ENCODE measurements at regions not wholly inside any gene's neighbourhood (a gene's known extent, or its start where the extent isn't known, plus 50 kb on each side); places are given as distances from the start of the nearest gene placed in this dataset.

GRCh38 chr1:116253566-116254382, 119.3 kb upstream of the ATP1A1 start:
- no peaks in the 10 kb centered on the region for H3K36me3 ChIP-seq (replicated peaks in 1 of 2; ENCODE audit: control insufficient read depth in 1 of 2, insufficient read depth in 2 of 2, low read length in 2 of 2)
- FAIRE-seq (no peak), ATAC-seq (no peak), DNase-seq (ENCODE audit: low spot score) (no peak)
- no peak overlapping the region for H3K9ac ChIP-seq (ENCODE audit: insufficient read depth, low read depth, low read length)
- no peaks in the 10 kb centered on the region for H4K20me1 ChIP-seq (ENCODE audit: insufficient read depth, low read length)
- no peak overlapping the region for H2AFZ ChIP-seq (ENCODE audit: low read length)
- no peak overlapping the region for H3K27ac ChIP-seq (ENCODE audit: extremely low read length, insufficient read depth, low read length)
- H3K9me3 ChIP-seq (ENCODE audit: low read length) = no peaks in the 10 kb centered on the region
- ChIA-PET CTCF (ENCODE audit: low intra/inter-chr PET ratio, low total read pairs) (no interaction called here), POLR2A (no interaction called here)
- BruUV-seq (replicated peaks) = no TSS peak
- in situ Hi-C loops (cut with HindIII; ENCODE audit: extremely low pct_ligation_motif_present, low pct_unique_long_range_greater_than_20kb) = loop anchor here (25.0 kb wide), 1 partner anchor 91 kb away; no protein-coding TSS in a partner anchor
- no peak overlapping the region for H3K4me2 ChIP-seq (ENCODE audit: low read depth, low read length)
- H3K79me2 ChIP-seq (ENCODE audit: insufficient read depth, low read length) = no peaks in the 10 kb centered on the region
- peaks cover 0 to 17% of the 10 kb centered on the region in 2 experiments; a peak in 1 of 5 replicates for H3K27me3 ChIP-seq (ENCODE audit: control insufficient read depth in 1 of 2, insufficient read depth in 2 of 2, low read length in 2 of 2)
- H3K4me1 ChIP-seq (ENCODE audit: insufficient read depth, low read length) = peaks cover 4% of the 10 kb centered on the region; the same call in 1 of the 2 replicates
- 25% methylated on average over 5 of the region's 5 CpGs for WGBS (ENCODE audit: low lambda C conversion rate)
- no peak overlapping the region for H3K4me3 ChIP-seq (replicated peaks in 1 of 3; ENCODE audit: insufficient read depth in 1 of 3, low read depth in 2 of 3, low read length in 3 of 3)
- no peak for TF ChIP-seq ZXDC (CRISPR knock-in tag; IDR thresholded peaks at IDR 0.05)
- TF ChIP-seq ZBTB7A (CRISPR knock-in tag; IDR thresholded peaks at IDR 0.05) = no peak
- no peak for TF ChIP-seq TRIM24 (CRISPR knock-in tag; IDR thresholded peaks at IDR 0.05)
- intact Hi-C loops (cut with micrococcal nuclease; ENCODE audit: unreplicated experiment) = no loop called here

- H3K4me2 ChIP-seq (ENCODE audit: low read depth, low read length) = no peak overlapping the region
- no peak overlapping the region for H3K9ac ChIP-seq (ENCODE audit: insufficient read depth, low read depth, low read length)
- no peak for ATAC-seq
- BruUV-seq (replicated peaks) = no TSS peak
- H4K20me1 ChIP-seq (ENCODE audit: insufficient read depth, low read length) = no peaks in the 10 kb centered on the region
- ChIA-PET POLR2A (no interaction called here), CTCF (ENCODE audit: low intra/inter-chr PET ratio, low total read pairs) (no interaction called here)
- H3K9me3 ChIP-seq (ENCODE audit: low read length) = no peaks in the 10 kb centered on the region
- 33% methylated on average over 1 of the region's 1 CpG for WGBS (ENCODE audit: low lambda C conversion rate)
- H3K4me3 ChIP-seq (replicated peaks in 1 of 3; ENCODE audit: insufficient read depth in 1 of 3, low read depth in 2 of 3, low read length in 3 of 3) = no peak overlapping the region
- in situ Hi-C loops (cut with HindIII; ENCODE audit: extremely low pct_ligation_motif_present, low pct_unique_long_range_greater_than_20kb) (loop anchor here (25.0 kb wide), 1 partner anchor 92 kb away; no protein-coding TSS in a partner anchor), intact Hi-C loops (cut with micrococcal nuclease; ENCODE audit: unreplicated experiment) (no loop called here)
- DNase-seq (ENCODE audit: low spot score) = no peak
- no peak for FAIRE-seq
- TF ChIP-seq, protein P1, sequence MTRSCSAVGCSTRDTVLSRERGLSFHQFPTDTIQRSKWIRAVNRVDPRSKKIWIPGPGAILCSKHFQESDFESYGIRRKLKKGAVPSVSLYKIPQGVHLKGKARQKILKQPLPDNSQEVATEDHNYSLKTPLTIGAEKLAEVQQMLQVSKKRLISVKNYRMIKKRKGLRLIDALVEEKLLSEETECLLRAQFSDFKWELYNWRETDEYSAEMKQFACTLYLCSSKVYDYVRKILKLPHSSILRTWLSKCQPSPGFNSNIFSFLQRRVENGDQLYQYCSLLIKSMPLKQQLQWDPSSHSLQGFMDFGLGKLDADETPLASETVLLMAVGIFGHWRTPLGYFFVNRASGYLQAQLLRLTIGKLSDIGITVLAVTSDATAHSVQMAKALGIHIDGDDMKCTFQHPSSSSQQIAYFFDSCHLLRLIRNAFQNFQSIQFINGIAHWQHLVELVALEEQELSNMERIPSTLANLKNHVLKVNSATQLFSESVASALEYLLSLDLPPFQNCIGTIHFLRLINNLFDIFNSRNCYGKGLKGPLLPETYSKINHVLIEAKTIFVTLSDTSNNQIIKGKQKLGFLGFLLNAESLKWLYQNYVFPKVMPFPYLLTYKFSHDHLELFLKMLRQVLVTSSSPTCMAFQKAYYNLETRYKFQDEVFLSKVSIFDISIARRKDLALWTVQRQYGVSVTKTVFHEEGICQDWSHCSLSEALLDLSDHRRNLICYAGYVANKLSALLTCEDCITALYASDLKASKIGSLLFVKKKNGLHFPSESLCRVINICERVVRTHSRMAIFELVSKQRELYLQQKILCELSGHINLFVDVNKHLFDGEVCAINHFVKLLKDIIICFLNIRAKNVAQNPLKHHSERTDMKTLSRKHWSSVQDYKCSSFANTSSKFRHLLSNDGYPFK (CRISPR knock-in tag; IDR thresholded peaks at IDR 0.05; ENCODE audit: borderline replicate concordance) = no peak
- no peak for TF ChIP-seq HMGXB4 (CRISPR knock-in tag; IDR thresholded peaks at IDR 0.05; ENCODE audit: borderline replicate concordance in 1 of 2, low read depth in 1 of 2)
- TF ChIP-seq RARG (CRISPR knock-in tag; IDR thresholded peaks at IDR 0.05; ENCODE audit: low read depth) = no peak
- no peak overlapping the region for H3K27ac ChIP-seq (ENCODE audit: extremely low read length, insufficient read depth, low read length)
- no peak overlapping the region for H2AFZ ChIP-seq (ENCODE audit: low read length)
- H3K79me2 ChIP-seq (ENCODE audit: insufficient read depth, low read length) = no peaks in the 10 kb centered on the region
- H3K4me1 ChIP-seq (ENCODE audit: insufficient read depth, low read length) = peaks cover 5% of the 10 kb centered on the region; the same call in 1 of the 2 replicates
- no peaks in the 10 kb centered on the region for H3K36me3 ChIP-seq (replicated peaks in 1 of 2; ENCODE audit: control insufficient read depth in 1 of 2, insufficient read depth in 2 of 2, low read length in 2 of 2)
- peaks cover 0 to 12% of the 10 kb centered on the region in 2 experiments; a peak in 1 of 5 replicates for H3K27me3 ChIP-seq (ENCODE audit: control insufficient read depth in 1 of 2, insufficient read depth in 2 of 2, low read length in 2 of 2)
Observed at GRCh38 chr1:116254776-116255175, 118.3 kb upstream of the ATP1A1 start.
